ENCODE measurements at regions not wholly inside any gene's neighbourhood (a gene's known extent, or its start where the extent isn't known, plus 50 kb on each side); places are given as distances from the start of the nearest gene placed in this dataset.

DNA sequence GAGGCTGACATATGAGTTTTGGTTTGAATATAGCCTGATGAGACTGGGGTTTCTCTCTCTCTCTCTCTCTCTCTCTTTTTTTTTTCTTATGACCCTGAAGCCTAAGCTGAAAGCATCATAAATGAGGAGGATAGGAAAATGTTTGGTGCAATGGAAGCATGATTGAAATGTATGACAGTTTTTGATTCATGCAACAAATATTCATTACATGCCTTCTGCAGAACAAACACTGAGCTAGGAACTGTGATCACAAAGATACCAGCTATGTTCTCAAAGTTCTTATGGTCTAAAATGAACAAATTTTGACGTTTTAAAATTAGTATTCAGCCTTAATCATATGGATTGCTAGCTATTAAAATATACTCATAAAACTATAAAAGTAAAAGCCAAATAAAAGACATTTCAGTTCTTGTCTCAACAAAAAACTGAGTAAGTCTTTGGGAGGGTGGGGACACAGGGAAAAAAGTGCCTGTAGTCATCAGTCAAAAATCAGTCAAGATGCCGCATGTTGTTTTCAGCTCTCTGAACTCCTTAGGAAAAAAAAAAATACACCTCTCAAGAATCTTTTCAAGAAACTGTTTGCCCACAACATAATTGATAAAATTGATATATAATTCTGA, 57.2 kb downstream of the NKX6-1 start:
- WGBS, 2 experiments (ENCODE audit: low coverage in 1 of 2, low lambda C conversion rate in 2 of 2, missing lambda C conversion rate in 2 of 2), result 52 to 57% methylated on average over 2 of the region's 2 CpGs

DNA sequence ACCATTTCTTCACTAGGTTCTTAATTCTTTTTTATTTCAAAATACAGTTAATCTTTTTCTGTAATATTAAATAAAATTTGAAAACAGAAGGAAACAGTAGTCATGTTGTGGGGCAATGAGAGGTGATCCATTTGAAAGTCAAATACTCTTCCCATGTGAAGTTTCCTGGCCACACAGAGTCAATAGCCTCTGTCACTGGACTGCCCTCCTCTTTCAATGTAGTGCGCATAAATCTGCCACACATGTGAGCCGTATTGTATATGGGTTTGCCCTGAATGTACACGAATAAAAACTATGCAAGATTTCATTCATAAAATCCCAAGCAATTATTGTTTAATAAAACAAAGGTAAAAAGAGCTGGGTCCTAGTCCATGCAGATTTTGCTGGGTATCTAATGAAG, 59.1 kb downstream of the NKX6-1 start:
- no peak overlapping the region for H3K9ac ChIP-seq
- no peaks in the 10 kb centered on the region for H3K9me3 ChIP-seq (ENCODE audit: low read depth)
- no peaks in the 10 kb centered on the region for H3F3A ChIP-seq (ENCODE audit: insufficient read depth)
- no peak for TF ChIP-seq EZH2phosphoT487 (IDR thresholded peaks at IDR 0.05; ENCODE audit: insufficient read depth, low read depth)
- no peak for TF ChIP-seq EZH2 (IDR thresholded peaks at IDR 0.05; ENCODE audit: insufficient read depth, poor library complexity, severe bottlenecking)
- no peak overlapping the region for H3K4me2 ChIP-seq (ENCODE audit: unreplicated experiment)
- H4K20me1 ChIP-seq (ENCODE audit: insufficient read depth), result no peaks in the 10 kb centered on the region
- 0 out of 2 replicates have a peak, but pooled peaks cover 14% of the 10 kb centered on the region for H3K27me3 ChIP-seq (replicated peaks; ENCODE audit: insufficient read depth)
- no peaks in the 10 kb centered on the region for H3K9me2 ChIP-seq (ENCODE audit: insufficient read depth)
- no peak overlapping the region for H3K4me3 ChIP-seq
- in situ Hi-C loops (cut with MboI), result no loop called here
- H3K27ac ChIP-seq, result no peak overlapping the region
- WGBS, 2 experiments (ENCODE audit: low coverage in 1 of 2, low lambda C conversion rate in 2 of 2, missing lambda C conversion rate in 2 of 2), result 64 to 65% methylated on average over 3 of the region's 3 CpGs
- H3K79me2 ChIP-seq (ENCODE audit: insufficient read depth), result no peaks in the 10 kb centered on the region
- H3K4me1 ChIP-seq (ENCODE audit: insufficient read depth), result no peaks in the 10 kb centered on the region
- H3K36me3 ChIP-seq (ENCODE audit: low read depth), result no peaks in the 10 kb centered on the region
- H2AFZ ChIP-seq, result no peak overlapping the region
- DNase-seq, result no peak

More for the DNA sequence above, 57.2 kb downstream of the NKX6-1 start:
- no peak overlapping the region for H3K4me2 ChIP-seq (ENCODE audit: unreplicated experiment)
- no peak overlapping the region for H3K27ac ChIP-seq
- H3K4me1 ChIP-seq (ENCODE audit: insufficient read depth), result no peaks in the 10 kb centered on the region
- no peaks in the 10 kb centered on the region for H3F3A ChIP-seq (ENCODE audit: insufficient read depth)
- no peak for TF ChIP-seq EZH2 (IDR thresholded peaks at IDR 0.05; ENCODE audit: insufficient read depth, poor library complexity, severe bottlenecking)
- no peak for TF ChIP-seq EZH2phosphoT487 (IDR thresholded peaks at IDR 0.05; ENCODE audit: insufficient read depth, low read depth)
- H4K20me1 ChIP-seq (ENCODE audit: insufficient read depth), result no peaks in the 10 kb centered on the region
- no peak overlapping the region for H3K9ac ChIP-seq
- no peaks in the 10 kb centered on the region for H3K9me2 ChIP-seq (ENCODE audit: insufficient read depth)
- no peak for DNase-seq
- no peak overlapping the region for H2AFZ ChIP-seq
- in situ Hi-C loops (cut with MboI), result no loop called here
- no peaks in the 10 kb centered on the region for H3K36me3 ChIP-seq (ENCODE audit: low read depth)
- no peaks in the 10 kb centered on the region for H3K9me3 ChIP-seq (ENCODE audit: low read depth)
- no peaks in the 10 kb centered on the region for H3K79me2 ChIP-seq (ENCODE audit: insufficient read depth)
- H3K4me3 ChIP-seq, result no peak overlapping the region
- peaks cover 14% of the 10 kb centered on the region for H3K27me3 ChIP-seq (replicated peaks; ENCODE audit: insufficient read depth)

DNA sequence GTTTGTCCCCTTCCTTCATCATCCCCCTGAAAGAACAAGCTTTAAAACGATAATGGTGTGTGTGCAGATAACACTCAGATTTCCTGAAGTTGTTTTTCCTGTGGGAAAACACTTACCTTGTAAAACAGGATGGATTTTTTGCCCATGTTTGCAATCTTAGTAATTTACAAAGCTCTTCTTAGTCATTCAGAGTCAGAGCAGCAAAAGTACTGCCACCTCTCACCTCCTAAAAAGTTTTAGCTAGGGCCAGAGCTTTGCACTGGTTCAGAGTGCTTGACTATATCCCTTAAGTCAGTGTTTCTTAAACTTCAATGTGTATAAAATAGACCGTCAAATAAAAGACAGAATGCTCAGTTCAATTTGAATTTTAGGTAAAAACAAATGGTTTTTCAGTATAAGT, 62.3 kb downstream of the NKX6-1 start:
- no peaks in the 10 kb centered on the region for H3K9me2 ChIP-seq (ENCODE audit: insufficient read depth)
- no peaks in the 10 kb centered on the region for H3K9me3 ChIP-seq (ENCODE audit: low read depth)
- no peak overlapping the region for H3K27ac ChIP-seq
- H3K27me3 ChIP-seq (replicated peaks; ENCODE audit: insufficient read depth), result 0 out of 2 replicates have a peak, but pooled peaks cover 13% of the 10 kb centered on the region
- DNase-seq, result no peak
- H3F3A ChIP-seq (ENCODE audit: insufficient read depth), result no peaks in the 10 kb centered on the region
- no peak overlapping the region for H3K4me2 ChIP-seq (ENCODE audit: unreplicated experiment)
- H2AFZ ChIP-seq, result no peak overlapping the region
- in situ Hi-C loops (cut with MboI), result no loop called here
- TF ChIP-seq EZH2phosphoT487 (IDR thresholded peaks at IDR 0.05; ENCODE audit: insufficient read depth, low read depth) (no peak), EZH2 (IDR thresholded peaks at IDR 0.05; ENCODE audit: insufficient read depth, poor library complexity, severe bottlenecking) (no peak)
- no peaks in the 10 kb centered on the region for H3K36me3 ChIP-seq (ENCODE audit: low read depth)
- no peaks in the 10 kb centered on the region for H3K79me2 ChIP-seq (ENCODE audit: insufficient read depth)
- H3K4me1 ChIP-seq (ENCODE audit: insufficient read depth), result no peaks in the 10 kb centered on the region
- no peaks in the 10 kb centered on the region for H4K20me1 ChIP-seq (ENCODE audit: insufficient read depth)
- no peak overlapping the region for H3K9ac ChIP-seq
- H3K4me3 ChIP-seq, result no peak overlapping the region
- 43 to 44% methylated on average over 2 of the region's 2 CpGs for WGBS, 2 experiments (ENCODE audit: low coverage in 1 of 2, low lambda C conversion rate in 2 of 2, missing lambda C conversion rate in 2 of 2)

DNA sequence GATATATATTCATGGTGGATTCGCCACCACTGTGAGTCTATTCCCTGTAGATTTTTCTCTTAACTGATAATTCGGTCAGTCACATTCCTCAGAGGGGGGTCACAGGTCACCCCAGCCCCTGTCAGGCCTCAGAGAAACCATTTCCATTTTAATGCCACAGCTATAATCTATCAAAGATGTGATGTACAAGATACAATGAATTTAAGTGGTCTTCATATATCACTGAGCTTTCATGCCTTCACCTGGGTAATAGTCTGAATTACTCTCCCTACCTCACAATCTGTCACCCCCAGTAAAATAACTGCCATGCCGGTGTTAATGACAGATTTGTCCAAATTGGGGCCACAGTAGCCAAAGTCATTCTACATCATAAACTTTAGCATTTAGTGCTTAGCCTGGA, 64.7 kb downstream of the NKX6-1 start:
- Histone ChIP-seq H3K79me2 (ENCODE audit: insufficient read depth) (no peaks in the 10 kb centered on the region), H4K20me1 (ENCODE audit: insufficient read depth) (no peaks in the 10 kb centered on the region), H3K9ac (no peak overlapping the region), H3K4me3 (no peak overlapping the region), H3K27ac (no peak overlapping the region), H2AFZ (no peak overlapping the region), H3K9me3 (ENCODE audit: low read depth) (no peaks in the 10 kb centered on the region), H3K9me2 (ENCODE audit: insufficient read depth) (no peaks in the 10 kb centered on the region), H3K36me3 (ENCODE audit: low read depth) (no peaks in the 10 kb centered on the region), H3K4me2 (ENCODE audit: unreplicated experiment) (no peak overlapping the region), H3F3A (ENCODE audit: insufficient read depth) (no peaks in the 10 kb centered on the region), H3K4me1 (ENCODE audit: insufficient read depth) (no peaks in the 10 kb centered on the region), H3K27me3 (replicated peaks; ENCODE audit: insufficient read depth) (0 out of 2 replicates have a peak, but pooled peaks cover 7% of the 10 kb centered on the region)
- in situ Hi-C loops (cut with MboI), result no loop called here
- 10 to 13% methylated on average over 3 of the region's 3 CpGs for WGBS, 2 experiments (ENCODE audit: low coverage in 1 of 2, low lambda C conversion rate in 2 of 2, missing lambda C conversion rate in 2 of 2)
- TF ChIP-seq EZH2 (IDR thresholded peaks at IDR 0.05; ENCODE audit: insufficient read depth, poor library complexity, severe bottlenecking) (no peak), EZH2phosphoT487 (IDR thresholded peaks at IDR 0.05; ENCODE audit: insufficient read depth, low read depth) (no peak)
- no peak for DNase-seq
